ENCODE measurements at regions not wholly inside any gene's neighbourhood (a gene's known extent, or its start where the extent isn't known, plus 50 kb on each side); places are given as distances from the start of the nearest gene placed in this dataset.
"Not testable (repeated sequence)": the region's sequence is repeated elsewhere in the genome, so short reads cannot be mapped to it uniquely, and the experiment has no call there.

DNA sequence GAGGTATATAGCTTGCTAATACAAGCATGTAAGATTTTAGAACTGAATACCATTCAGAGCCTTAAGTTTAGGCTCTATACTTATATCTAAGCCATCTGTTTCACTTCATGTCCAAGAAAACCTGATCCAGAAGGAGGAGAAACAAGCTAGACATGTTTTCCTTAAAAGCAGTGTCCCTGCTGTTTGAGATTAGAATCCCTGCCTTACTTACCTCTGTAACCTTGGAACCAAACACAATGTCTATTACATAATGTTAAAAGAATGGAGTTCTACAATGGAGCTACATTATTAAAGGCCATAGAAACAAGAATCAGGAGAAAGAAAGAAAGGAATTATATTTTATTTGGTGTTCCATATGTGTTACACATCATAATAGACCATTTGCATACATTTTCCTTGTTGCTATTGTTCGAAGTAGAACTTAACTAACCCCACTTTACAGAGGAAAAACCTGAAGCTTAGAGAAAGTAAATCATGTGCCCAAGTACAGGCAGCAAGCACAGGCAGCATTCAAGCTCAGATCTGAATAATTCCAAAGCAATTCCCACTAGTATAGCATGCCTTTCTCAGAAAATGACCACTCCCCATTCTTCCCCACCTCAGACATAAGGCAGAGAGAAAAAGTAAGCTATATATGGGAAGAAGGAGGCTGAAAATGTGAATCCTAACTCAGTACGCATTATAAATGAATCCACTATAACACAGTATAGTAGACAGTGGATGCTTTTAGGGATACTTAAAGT is 380.1 kb upstream of the SPAG17 start:
- Histone ChIP-seq H3K36me3 (ENCODE audit: control insufficient read depth, insufficient read depth, low read length) (no peaks in the 10 kb centered on the region), H3K4me3 (ENCODE audit: low read depth, low read length) (no peak overlapping the region), H3K9ac (ENCODE audit: low read depth, low read length) (no peak overlapping the region), H3K27me3 (ENCODE audit: control insufficient read depth, insufficient read depth, low read length) (no peaks in the 10 kb centered on the region), H3K9me3 (ENCODE audit: control insufficient read depth, insufficient read depth, low read length) (no peaks in the 10 kb centered on the region), H3K27ac (ENCODE audit: low read depth, low read length) (no peak overlapping the region), H3K4me1 (ENCODE audit: control insufficient read depth, insufficient read depth, low read length) (peaks cover 13% of the 10 kb centered on the region; the same call in 1 of the 2 replicates)

DNA sequence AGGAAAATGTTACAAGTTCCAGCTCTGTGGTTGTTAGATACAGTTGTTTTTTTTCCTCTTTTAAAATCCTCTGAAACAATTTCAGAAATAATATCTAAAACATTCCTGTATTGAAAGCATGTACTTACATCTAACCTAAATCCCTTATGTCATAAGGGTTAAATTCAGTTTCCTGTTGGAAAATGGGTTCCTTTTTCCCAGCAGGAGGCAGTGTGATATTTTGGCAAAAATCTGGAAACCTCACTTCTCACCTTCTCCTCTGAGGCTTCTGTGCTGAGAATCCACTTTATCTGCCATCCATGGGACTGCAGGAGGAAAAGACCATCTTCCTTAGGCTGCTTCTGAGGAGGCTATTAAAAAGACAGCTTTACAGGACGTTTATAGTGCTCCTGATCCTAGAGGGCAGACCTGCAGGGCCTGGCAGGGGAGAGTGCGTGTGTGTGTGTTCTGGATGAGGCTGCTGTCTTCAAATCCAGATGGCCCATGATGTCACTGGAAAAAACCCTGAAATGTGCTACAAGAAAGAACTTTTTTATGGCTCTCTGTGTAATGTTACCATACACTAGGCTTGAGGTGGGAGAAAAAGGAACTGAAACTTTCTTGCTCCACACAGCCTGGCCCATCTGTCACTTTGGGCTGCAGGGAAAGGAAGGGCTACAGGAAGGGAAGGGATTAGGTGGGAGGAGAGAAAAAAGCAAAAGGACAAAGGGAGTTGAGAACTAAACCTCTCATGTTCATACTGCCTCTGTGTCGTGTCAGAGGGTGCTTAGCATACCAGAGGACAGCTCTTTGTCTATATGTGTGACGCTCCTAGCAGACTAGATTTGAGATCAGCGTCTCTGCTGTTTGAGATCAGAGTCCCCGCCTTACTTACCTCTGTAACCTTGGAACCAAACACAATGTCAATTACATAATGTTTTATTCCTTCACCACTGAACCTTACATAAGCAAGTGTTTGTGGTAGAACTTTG is 379.2 kb upstream of the SPAG17 start:
- no peaks in the 10 kb centered on the region for H3K27me3 ChIP-seq (ENCODE audit: control insufficient read depth, insufficient read depth, low read length)
- no peak overlapping the region for H3K27ac ChIP-seq (ENCODE audit: low read depth, low read length)
- H3K9me3 ChIP-seq (ENCODE audit: control insufficient read depth, insufficient read depth, low read length), result no peaks in the 10 kb centered on the region
- no peaks in the 10 kb centered on the region for H3K36me3 ChIP-seq (ENCODE audit: control insufficient read depth, insufficient read depth, low read length)
- H3K4me3 ChIP-seq (ENCODE audit: low read depth, low read length), result no peak overlapping the region
- H3K4me1 ChIP-seq (ENCODE audit: control insufficient read depth, insufficient read depth, low read length), result peaks cover 16% of the 10 kb centered on the region; the same call in 1 of the 2 replicates
- H3K9ac ChIP-seq (ENCODE audit: low read depth, low read length), result no peak overlapping the region

DNA sequence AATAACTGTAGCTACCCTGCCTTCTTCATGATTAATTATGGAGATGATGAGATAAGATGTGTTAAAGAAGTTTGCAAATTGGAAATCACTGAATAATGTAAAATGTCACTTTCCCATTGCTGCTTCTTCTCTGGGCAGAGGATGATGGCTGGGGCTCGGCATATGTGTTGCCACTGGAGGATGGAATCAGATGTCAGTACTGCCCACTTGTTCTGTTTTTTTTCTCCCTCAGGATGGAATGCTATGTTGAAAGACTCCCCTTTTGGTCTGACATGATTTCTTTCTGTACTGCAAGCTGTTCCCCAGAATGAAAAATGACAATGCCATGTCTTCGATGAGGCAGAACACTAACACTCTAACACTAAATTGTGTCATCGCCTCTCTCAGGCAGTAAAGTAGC is 373.9 kb upstream of the SPAG17 start:
- Histone ChIP-seq H3K9me3 (ENCODE audit: control insufficient read depth, insufficient read depth, low read length) (no peaks in the 10 kb centered on the region), H3K36me3 (ENCODE audit: control insufficient read depth, insufficient read depth, low read length) (no peaks in the 10 kb centered on the region), H3K4me3 (ENCODE audit: low read depth, low read length) (no peak overlapping the region), H3K27ac (ENCODE audit: low read depth, low read length) (no peak overlapping the region), H3K27me3 (ENCODE audit: control insufficient read depth, insufficient read depth, low read length) (no peaks in the 10 kb centered on the region), H3K4me1 (ENCODE audit: control insufficient read depth, insufficient read depth, low read length) (peaks cover 3% of the 10 kb centered on the region; the same call in 1 of the 2 replicates), H3K9ac (ENCODE audit: low read depth, low read length) (no peak overlapping the region)

DNA sequence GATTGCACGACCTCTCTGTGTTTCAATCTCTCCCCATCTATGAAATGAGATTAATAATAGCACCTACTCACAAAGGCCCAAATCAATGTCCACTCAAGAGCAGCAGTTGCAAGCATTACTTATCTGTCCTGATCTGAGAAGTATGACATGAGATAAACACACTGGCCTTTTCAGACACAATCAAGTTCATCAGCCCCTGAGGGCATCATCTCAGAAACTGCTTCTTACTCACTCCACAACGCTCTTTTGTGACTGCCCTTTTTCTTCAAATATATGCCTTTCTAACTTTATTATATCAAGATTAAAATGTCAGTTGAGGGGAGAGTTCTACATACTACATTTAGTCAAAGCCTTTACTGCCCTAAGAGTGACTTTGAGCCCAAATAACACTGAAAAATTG is 371.9 kb upstream of the SPAG17 start:
- Histone ChIP-seq H3K4me1 (ENCODE audit: control insufficient read depth, insufficient read depth, low read length) (peaks cover 3% of the 10 kb centered on the region; the same call in 1 of the 2 replicates), H3K9ac (ENCODE audit: low read depth, low read length) (no peak overlapping the region), H3K9me3 (ENCODE audit: control insufficient read depth, insufficient read depth, low read length) (no peaks in the 10 kb centered on the region), H3K4me3 (ENCODE audit: low read depth, low read length) (no peak overlapping the region), H3K27ac (ENCODE audit: low read depth, low read length) (no peak overlapping the region), H3K27me3 (ENCODE audit: control insufficient read depth, insufficient read depth, low read length) (no peaks in the 10 kb centered on the region), H3K36me3 (ENCODE audit: control insufficient read depth, insufficient read depth, low read length) (no peaks in the 10 kb centered on the region)

DNA sequence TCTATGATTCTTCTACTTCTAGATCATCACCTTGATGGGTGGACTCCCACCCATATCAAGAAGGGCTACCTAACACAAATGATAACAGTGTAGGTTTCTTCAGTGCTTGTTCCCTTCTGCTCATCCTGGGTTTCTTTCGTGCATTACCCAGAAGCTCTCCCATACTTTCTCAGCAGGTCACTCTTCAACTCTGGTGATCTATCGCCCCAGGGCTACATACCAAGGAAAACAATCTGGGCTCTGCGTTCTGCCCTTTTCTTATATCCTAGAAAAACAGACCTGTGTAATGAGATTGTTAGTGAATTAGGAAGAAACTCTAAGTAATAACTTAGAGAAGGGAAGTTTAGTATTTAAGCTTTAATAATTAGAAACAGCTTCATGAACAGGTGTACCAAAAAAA is 370.6 kb upstream of the SPAG17 start:
- H3K36me3 ChIP-seq (ENCODE audit: control insufficient read depth, insufficient read depth, low read length), result no peaks in the 10 kb centered on the region
- no peak overlapping the region for H3K27ac ChIP-seq (ENCODE audit: low read depth, low read length)
- no peaks in the 10 kb centered on the region for H3K9me3 ChIP-seq (ENCODE audit: control insufficient read depth, insufficient read depth, low read length)

DNA sequence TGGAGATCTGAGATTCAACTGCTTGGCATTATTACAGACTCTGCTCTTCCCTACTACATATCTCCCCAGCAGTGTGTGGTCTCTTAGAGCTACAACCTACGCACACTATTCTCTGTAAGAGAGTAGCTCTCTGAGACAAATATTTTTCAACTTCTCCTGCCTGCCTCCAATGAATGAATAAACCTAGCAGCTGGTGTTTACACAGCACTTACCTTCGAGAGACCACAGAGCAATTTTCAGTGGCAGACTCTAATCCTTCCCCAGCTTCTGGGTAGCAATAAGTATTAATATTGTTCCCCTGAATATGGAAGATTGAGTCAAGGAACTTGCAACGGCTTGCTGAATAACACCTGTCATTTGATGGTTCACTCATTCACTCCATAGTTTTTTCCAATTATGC is 350.9 kb upstream of the SPAG17 start:
- Histone ChIP-seq H3K27me3 (ENCODE audit: control insufficient read depth, insufficient read depth, low read length) (no peaks in the 10 kb centered on the region), H3K4me3 (ENCODE audit: low read depth, low read length) (no peak overlapping the region), H3K9me3 (ENCODE audit: control insufficient read depth, insufficient read depth, low read length) (no peaks in the 10 kb centered on the region), H3K27ac (ENCODE audit: low read depth, low read length) (no peak overlapping the region), H3K4me1 (ENCODE audit: control insufficient read depth, insufficient read depth, low read length) (no peaks in the 10 kb centered on the region), H3K36me3 (ENCODE audit: control insufficient read depth, insufficient read depth, low read length) (no peaks in the 10 kb centered on the region), H3K9ac (ENCODE audit: low read depth, low read length) (no peak overlapping the region)

More for the DNA sequence above, 370.6 kb upstream of the SPAG17 start:
- no peak overlapping the region for H3K9ac ChIP-seq (ENCODE audit: low read depth, low read length)
- H3K4me3 ChIP-seq (ENCODE audit: low read depth, low read length), result no peak overlapping the region
- peaks cover 3% of the 10 kb centered on the region; the same call in 1 of the 2 replicates for H3K4me1 ChIP-seq (ENCODE audit: control insufficient read depth, insufficient read depth, low read length)
- H3K27me3 ChIP-seq (ENCODE audit: control insufficient read depth, insufficient read depth, low read length), result no peaks in the 10 kb centered on the region

DNA sequence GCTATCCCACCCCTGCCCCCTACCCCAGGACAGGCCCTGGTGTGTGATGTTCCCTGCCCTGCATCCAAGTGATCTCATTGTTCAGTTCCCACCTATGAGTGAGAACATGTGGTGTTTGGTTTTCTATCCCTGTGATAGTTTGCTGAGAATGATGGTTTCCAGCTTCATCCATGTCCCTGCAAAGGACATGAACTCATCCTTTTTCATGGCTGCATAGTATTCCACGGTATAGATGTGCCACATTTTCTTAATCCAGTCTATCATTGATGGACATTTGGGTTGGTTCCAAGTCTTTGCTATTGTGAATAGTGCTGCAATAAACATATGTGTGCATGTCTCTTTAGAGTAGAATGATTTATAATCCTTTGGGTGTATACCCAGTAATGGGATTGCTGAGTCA is 326.9 kb upstream of the SPAG17 start:
- H3K27me3 ChIP-seq (ENCODE audit: control insufficient read depth, insufficient read depth, low read length), result not testable (repeated sequence)

DNA sequence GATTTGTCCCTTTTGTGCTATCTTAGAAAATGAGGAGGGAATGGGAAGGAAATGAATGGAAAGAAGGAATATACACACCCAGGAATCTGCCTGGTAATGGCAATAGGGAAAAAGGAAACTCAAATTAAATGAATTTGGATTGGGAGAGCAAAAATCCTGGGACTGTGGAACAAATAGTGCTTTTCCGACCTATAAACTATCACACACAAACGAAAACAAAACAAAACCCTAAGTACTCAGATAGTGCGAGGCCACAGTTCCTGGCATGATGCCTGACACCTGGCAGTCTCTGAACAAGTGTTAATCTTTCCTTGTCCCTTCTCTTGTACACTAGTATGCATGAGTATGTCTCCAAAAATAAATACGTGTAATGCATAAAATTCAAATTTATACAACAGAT is 319.8 kb upstream of the SPAG17 start:
- Histone ChIP-seq H3K9ac (ENCODE audit: low read depth, low read length) (no peak overlapping the region), H3K36me3 (ENCODE audit: control insufficient read depth, insufficient read depth, low read length) (no peaks in the 10 kb centered on the region), H3K27me3 (ENCODE audit: control insufficient read depth, insufficient read depth, low read length) (no peaks in the 10 kb centered on the region), H3K4me1 (ENCODE audit: control insufficient read depth, insufficient read depth, low read length) (peaks cover 9% of the 10 kb centered on the region), H3K9me3 (ENCODE audit: control insufficient read depth, insufficient read depth, low read length) (no peaks in the 10 kb centered on the region), H3K27ac (ENCODE audit: low read depth, low read length) (no peak overlapping the region), H3K4me3 (ENCODE audit: low read depth, low read length) (no peak overlapping the region)

More for the DNA sequence above, 326.9 kb upstream of the SPAG17 start:
- H3K4me3 ChIP-seq (ENCODE audit: low read depth, low read length); H3K9me3 ChIP-seq (ENCODE audit: control insufficient read depth, insufficient read depth, low read length); H3K4me1 ChIP-seq (ENCODE audit: control insufficient read depth, insufficient read depth, low read length); H3K9ac ChIP-seq (ENCODE audit: low read depth, low read length); H3K27ac ChIP-seq (ENCODE audit: low read depth, low read length); H3K36me3 ChIP-seq (ENCODE audit: control insufficient read depth, insufficient read depth, low read length): not testable (repeated sequence)

DNA sequence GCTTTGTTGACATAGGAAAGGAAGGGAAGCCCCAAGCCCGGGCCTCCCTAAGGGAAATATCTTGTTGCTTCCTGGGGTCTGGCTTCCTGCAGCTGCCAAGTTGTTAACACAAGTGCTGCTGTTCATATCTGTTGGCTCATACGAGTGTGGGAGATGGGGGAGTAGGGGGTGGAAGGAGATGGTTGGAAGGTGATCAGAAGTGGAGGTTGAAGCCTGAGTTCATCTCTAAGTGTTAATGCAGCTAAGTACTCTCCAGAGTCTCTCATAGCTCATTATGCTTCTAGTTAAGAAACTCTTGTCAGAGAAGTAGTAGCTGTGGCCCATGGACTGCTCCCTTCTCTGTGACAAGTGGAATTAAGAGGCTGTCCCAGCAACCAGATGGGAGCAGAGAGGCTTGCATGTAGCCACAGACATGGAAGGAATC is 319.2 kb upstream of the SPAG17 start:
- H3K4me1 ChIP-seq (ENCODE audit: control insufficient read depth, insufficient read depth, low read length), result peaks cover 9% of the 10 kb centered on the region
- H3K36me3 ChIP-seq (ENCODE audit: control insufficient read depth, insufficient read depth, low read length), result no peaks in the 10 kb centered on the region
- H3K27me3 ChIP-seq (ENCODE audit: control insufficient read depth, insufficient read depth, low read length), result no peaks in the 10 kb centered on the region
- H3K4me3 ChIP-seq (ENCODE audit: low read depth, low read length), result no peak overlapping the region
- no peaks in the 10 kb centered on the region for H3K9me3 ChIP-seq (ENCODE audit: control insufficient read depth, insufficient read depth, low read length)
- no peak overlapping the region for H3K27ac ChIP-seq (ENCODE audit: low read depth, low read length)
- H3K9ac ChIP-seq (ENCODE audit: low read depth, low read length), result no peak overlapping the region

DNA sequence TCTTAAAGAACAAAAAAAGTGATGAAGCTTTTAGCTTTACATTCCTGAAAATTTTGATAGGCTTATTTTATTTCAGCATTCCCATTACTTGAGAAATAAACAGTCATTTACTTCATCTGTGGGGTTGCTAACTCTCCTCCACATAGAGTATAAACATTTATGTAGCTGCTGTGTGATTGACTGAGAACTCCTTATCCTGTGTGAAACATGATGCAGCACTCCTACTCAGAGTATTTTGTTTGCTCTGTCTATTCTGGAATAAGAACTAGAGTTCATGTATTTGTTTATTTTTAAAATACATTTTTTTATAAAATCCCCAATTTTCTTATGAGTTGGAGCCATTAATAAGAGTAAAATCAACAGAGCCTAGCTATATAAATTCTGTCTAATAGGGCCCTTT is 318.7 kb upstream of the SPAG17 start:
- H3K36me3 ChIP-seq (ENCODE audit: control insufficient read depth, insufficient read depth, low read length), result no peaks in the 10 kb centered on the region
- H3K4me3 ChIP-seq (ENCODE audit: low read depth, low read length), result no peak overlapping the region

DNA sequence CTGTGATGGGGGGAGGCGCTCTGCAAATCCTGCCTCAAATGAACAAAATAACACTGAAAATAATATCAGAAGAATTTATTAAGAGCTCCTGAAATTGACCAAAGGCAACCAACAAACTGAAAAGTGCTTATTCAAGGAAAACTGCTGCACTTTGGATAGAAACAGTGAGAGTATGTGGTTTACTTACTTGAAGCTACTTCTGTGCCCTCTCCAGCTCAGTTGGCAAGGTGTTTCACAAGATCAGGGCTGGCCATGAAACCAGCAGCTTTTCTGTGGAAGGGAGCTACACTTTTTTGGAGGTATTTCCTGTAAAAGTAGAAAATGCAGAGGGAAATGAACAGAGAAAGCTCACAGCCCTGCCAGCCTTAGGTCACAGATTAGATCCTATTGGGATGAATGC is 310.0 kb upstream of the SPAG17 start:
- Histone ChIP-seq H3K4me1 (ENCODE audit: control insufficient read depth, insufficient read depth, low read length) (no peaks in the 10 kb centered on the region; the same call in 1 of the 2 replicates), H3K27me3 (ENCODE audit: control insufficient read depth, insufficient read depth, low read length) (no peaks in the 10 kb centered on the region), H3K9ac (ENCODE audit: low read depth, low read length) (no peak overlapping the region), H3K4me3 (ENCODE audit: low read depth, low read length) (no peak overlapping the region), H3K27ac (ENCODE audit: low read depth, low read length) (no peak overlapping the region), H3K9me3 (ENCODE audit: control insufficient read depth, insufficient read depth, low read length) (no peaks in the 10 kb centered on the region), H3K36me3 (ENCODE audit: control insufficient read depth, insufficient read depth, low read length) (no peaks in the 10 kb centered on the region)

More for the DNA sequence above, 318.7 kb upstream of the SPAG17 start:
- H3K27me3 ChIP-seq (ENCODE audit: control insufficient read depth, insufficient read depth, low read length), result no peaks in the 10 kb centered on the region
- peaks cover 9% of the 10 kb centered on the region for H3K4me1 ChIP-seq (ENCODE audit: control insufficient read depth, insufficient read depth, low read length)
- no peak overlapping the region for H3K9ac ChIP-seq (ENCODE audit: low read depth, low read length)
- no peaks in the 10 kb centered on the region for H3K9me3 ChIP-seq (ENCODE audit: control insufficient read depth, insufficient read depth, low read length)
- no peak overlapping the region for H3K27ac ChIP-seq (ENCODE audit: low read depth, low read length)

Measured in HUES48 (cell line).